ENCODE measurements at regions not wholly inside any gene's neighbourhood (a gene's known extent, or its start where the extent isn't known, plus 50 kb on each side); places are given as distances from the start of the nearest gene placed in this dataset.

- Histone ChIP-seq H3K14ac (replicated peaks; ENCODE audit: low read depth, low read length) (no peak overlapping the region), H3K9me1 (ENCODE audit: insufficient read depth, low read length) (no peaks in the 10 kb centered on the region), H3K4me1 (ENCODE audit: control insufficient read depth, insufficient read depth, low read length) (no peaks in the 10 kb centered on the region), H3K4me2 (ENCODE audit: low read depth, low read length) (no peak overlapping the region), H4K91ac (ENCODE audit: insufficient read depth, low read depth, low read length) (no peak overlapping the region), H4K8ac (ENCODE audit: low read depth in 2 of 2, low read length in 2 of 2) (no peak overlapping the region), H3K4ac (ENCODE audit: low read depth, low read length) (no peak overlapping the region), H2AFZ (replicated peaks; ENCODE audit: low read length, poor library complexity) (no peak overlapping the region), H3K36me3 (ENCODE audit: control insufficient read depth, insufficient read depth, low read length) (no peaks in the 10 kb centered on the region), H3K23ac (ENCODE audit: low read depth, low read length) (no peak overlapping the region), H3K4me3 (ENCODE audit: insufficient read depth, low read depth, low read length) (no peak overlapping the region), H3K56ac (ENCODE audit: extremely low read depth, insufficient read depth, low read length) (no peak overlapping the region), H2BK20ac (ENCODE audit: low read depth, low read length) (no peak overlapping the region), H2BK120ac (ENCODE audit: low read depth, low read length) (no peak overlapping the region), H3K27ac (ENCODE audit: insufficient read depth, low read length) (no peak overlapping the region), H4K20me1 (ENCODE audit: insufficient read depth, low read length) (no peaks in the 10 kb centered on the region), H3K27me3 (ENCODE audit: control insufficient read depth, insufficient read depth, low read length) (no peaks in the 10 kb centered on the region), H4K5ac (ENCODE audit: low read depth, low read length) (no peak overlapping the region), H2BK5ac (ENCODE audit: low read depth, low read length, poor library complexity, severe bottlenecking) (no peak overlapping the region), H3K9me3 (ENCODE audit: control insufficient read depth, insufficient read depth, low read length) (peaks cover 4% of the 10 kb centered on the region; the same call in 1 of the 2 replicates), H2AK5ac (ENCODE audit: low read depth, low read length) (no peak overlapping the region), H2AK9ac (replicated peaks; ENCODE audit: low read depth, low read length, poor library complexity) (no peak overlapping the region), H3K79me1 (ENCODE audit: low read depth in 1 of 2, low read length in 2 of 2) (no peaks in the 10 kb centered on the region), H3K9ac (ENCODE audit: low read depth, low read length) (no peak overlapping the region), H3K18ac (ENCODE audit: low read depth, low read length) (no peak overlapping the region), H2BK15ac (ENCODE audit: low read depth, low read length) (no peak overlapping the region)
- dilution Hi-C loops (cut with HindIII; ENCODE audit: low sequenced_read_pairs, unreplicated experiment): no loop called here
- BruUV-seq (replicated peaks): no TSS peak
- ATAC-seq (ENCODE audit: low read depth): no peak
- WGBS, 2 experiments (ENCODE audit: extremely low coverage in 2 of 2, insufficient read length in 1 of 2): no CpG with 5 or more reads among the region's 2 CpGs
- ChIA-PET CTCF (interaction anchor here (0.6 kb wide), 1 partner anchor 19 kb away, joined by 4 read pairs; no protein-coding TSS in a partner anchor), POLR2A (ENCODE audit: unreplicated experiment) (no interaction called here)
- in situ Hi-C loops (cut with MboI; ENCODE audit: low sequenced_read_pairs): no loop called here
- intact Hi-C loops (cut with micrococcal nuclease): no loop called here
- no peak for DNase-seq
- TF ChIP-seq MXI1 (IDR thresholded peaks at IDR 0.05; ENCODE audit: borderline replicate concordance, low read depth, low read length) (no peak), MAFK (IDR thresholded peaks at IDR 0.05; ENCODE audit: low read depth, low read length) (no peak), RFX5 (IDR thresholded peaks at IDR 0.05; ENCODE audit: low read depth, low read length) (no peak), FOS (IDR thresholded peaks at IDR 0.05; ENCODE audit: low read depth, low read length) (no peak), POLR2A (IDR thresholded peaks at IDR 0.05; ENCODE audit: low read depth, low read length) (no peak), CTCF (conservative IDR thresholded peaks at IDR 0.05; ENCODE audit: low read depth, low read length) (no peak), RCOR1 (IDR thresholded peaks at IDR 0.05; ENCODE audit: insufficient replicate concordance, low read length) (no peak), MAZ (IDR thresholded peaks at IDR 0.05; ENCODE audit: borderline replicate concordance, low read depth, low read length) (no peak), ELK1 (IDR thresholded peaks at IDR 0.05; ENCODE audit: borderline replicate concordance, low read depth, low read length) (no peak), CHD1 (IDR thresholded peaks at IDR 0.05; ENCODE audit: low read depth, low read length) (no peak), SMC3 (IDR thresholded peaks at IDR 0.05; ENCODE audit: low read depth, low read length) (no peak), USF2 (IDR thresholded peaks at IDR 0.05; ENCODE audit: low read depth, low read length) (no peak), RAD21 (IDR thresholded peaks at IDR 0.05; ENCODE audit: low read length) (no peak), BHLHE40 (IDR thresholded peaks at IDR 0.05; ENCODE audit: low read depth, low read length) (no peak), CEBPB (IDR thresholded peaks at IDR 0.05; ENCODE audit: low read depth, low read length) (no peak), NFE2L2 (IDR thresholded peaks at IDR 0.05; ENCODE audit: low read depth, low read length) (no peak)
Observed at GRCh38 chr21:41070284-41070683, 97.7 kb upstream of the BACE2 start.
